ENCODE measurements at regions not wholly inside any gene's neighbourhood (a gene's known extent, or its start where the extent isn't known, plus 50 kb on each side); places are given as distances from the start of the nearest gene placed in this dataset.

- no peak overlapping the region for H3K27ac ChIP-seq (ENCODE audit: low read depth in 1 of 2, low read length in 2 of 2)
- WGBS (ENCODE audit: insufficient coverage), result no CpG with 5 or more reads among the region's 2 CpGs
These were observed 279.3 kb upstream of the THBS1 start for GRCh38 chr15:39301589-39301999.

GRCh38 chr15:39302936-39303335 is 277.9 kb upstream of the THBS1 start:
- TF ChIP-seq, protein P1, sequence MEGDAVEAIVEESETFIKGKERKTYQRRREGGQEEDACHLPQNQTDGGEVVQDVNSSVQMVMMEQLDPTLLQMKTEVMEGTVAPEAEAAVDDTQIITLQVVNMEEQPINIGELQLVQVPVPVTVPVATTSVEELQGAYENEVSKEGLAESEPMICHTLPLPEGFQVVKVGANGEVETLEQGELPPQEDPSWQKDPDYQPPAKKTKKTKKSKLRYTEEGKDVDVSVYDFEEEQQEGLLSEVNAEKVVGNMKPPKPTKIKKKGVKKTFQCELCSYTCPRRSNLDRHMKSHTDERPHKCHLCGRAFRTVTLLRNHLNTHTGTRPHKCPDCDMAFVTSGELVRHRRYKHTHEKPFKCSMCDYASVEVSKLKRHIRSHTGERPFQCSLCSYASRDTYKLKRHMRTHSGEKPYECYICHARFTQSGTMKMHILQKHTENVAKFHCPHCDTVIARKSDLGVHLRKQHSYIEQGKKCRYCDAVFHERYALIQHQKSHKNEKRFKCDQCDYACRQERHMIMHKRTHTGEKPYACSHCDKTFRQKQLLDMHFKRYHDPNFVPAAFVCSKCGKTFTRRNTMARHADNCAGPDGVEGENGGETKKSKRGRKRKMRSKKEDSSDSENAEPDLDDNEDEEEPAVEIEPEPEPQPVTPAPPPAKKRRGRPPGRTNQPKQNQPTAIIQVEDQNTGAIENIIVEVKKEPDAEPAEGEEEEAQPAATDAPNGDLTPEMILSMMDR (IDR thresholded peaks at IDR 0.05), result no peak
- peaks cover 0 to 2% (median 0%) of the 10 kb centered on the region in 7 donors for H3K9me3 Mint-ChIP-seq
- no peak overlapping the region for H3K9ac ChIP-seq (ENCODE audit: insufficient read depth, low read length, poor library complexity, severe bottlenecking)
- no peak overlapping the region for H2AFZ ChIP-seq (ENCODE audit: insufficient read depth, low read depth, low read length, poor library complexity, severe bottlenecking)
- WGBS (ENCODE audit: insufficient coverage), result 100% methylated on average over 1 of the region's 2 CpGs
- no peaks in the 10 kb centered on the region for H3K36me3 ChIP-seq (replicated peaks in 1 of 2; ENCODE audit: control insufficient read depth in 1 of 2, insufficient read depth in 2 of 2, low read length in 2 of 2)
- H3K4me1 Mint-ChIP-seq, result peaks cover 16% of the 10 kb centered on the region
- no peaks in the 10 kb centered on the region for H3K9me3 ChIP-seq (replicated peaks in 1 of 2; ENCODE audit: control insufficient read depth in 1 of 2, insufficient read depth in 1 of 2, low read length in 2 of 2)
- DNase-seq, result no peak
- H3K4me3 ChIP-seq (replicated peaks in 1 of 3; ENCODE audit: low read depth in 2 of 3, low read length in 3 of 3), result no peak overlapping the region
- intact Hi-C loops (cut with micrococcal nuclease), result no loop called here
- no peaks in the 10 kb centered on the region for H4K20me1 ChIP-seq (ENCODE audit: insufficient read depth, low read length)
- H3K27ac Mint-ChIP-seq, result no peak overlapping the region
- H3K4me1 ChIP-seq (ENCODE audit: control insufficient read depth in 1 of 2, insufficient read depth in 2 of 2, low read length in 2 of 2), result peaks cover 0 to 10% of the 10 kb centered on the region in 2 donors
- H3K27me3 ChIP-seq (ENCODE audit: control insufficient read depth in 2 of 2, insufficient read depth in 2 of 2, low read length in 2 of 2), result peaks cover 14 to 16% of the 10 kb centered on the region in 2 donors
- H3K27ac ChIP-seq (ENCODE audit: low read depth in 1 of 2, low read length in 2 of 2), result no peak overlapping the region
- no peak overlapping the region for H3K4me3 Mint-ChIP-seq
- H3K4me2 ChIP-seq (replicated peaks; ENCODE audit: extremely low read depth, low read length, poor library complexity, severe bottlenecking), result no peak overlapping the region
- no peaks in the 10 kb centered on the region for H3K36me3 Mint-ChIP-seq
- H3K27me3 Mint-ChIP-seq (ENCODE audit: low read depth in 3 of 3), result peaks cover 17 to 25% (median 23%) of the 10 kb centered on the region in 3 donors
- no peaks in the 10 kb centered on the region for H3K79me2 ChIP-seq (ENCODE audit: insufficient read depth, low read length)

More at GRCh38 chr15:39301589-39301999, 279.3 kb upstream of the THBS1 start:
- no peak overlapping the region for H3K4me2 ChIP-seq (replicated peaks; ENCODE audit: extremely low read depth, low read length, poor library complexity, severe bottlenecking)
- H3K36me3 Mint-ChIP-seq, result no peaks in the 10 kb centered on the region
- H2AFZ ChIP-seq (ENCODE audit: insufficient read depth, low read depth, low read length, poor library complexity, severe bottlenecking), result no peak overlapping the region
- H3K9me3 Mint-ChIP-seq, result peaks cover 0 to 2% (median 0%) of the 10 kb centered on the region in 7 donors
- no peak overlapping the region for H3K9ac ChIP-seq (ENCODE audit: insufficient read depth, low read length, poor library complexity, severe bottlenecking)
- no peak overlapping the region for H3K4me3 ChIP-seq (replicated peaks in 1 of 3; ENCODE audit: low read depth in 2 of 3, low read length in 3 of 3)
- peak in 1 of 3 donors; percentile 31 for DNase-seq
- intact Hi-C loops (cut with micrococcal nuclease), result no loop called here
- no peaks in the 10 kb centered on the region for H4K20me1 ChIP-seq (ENCODE audit: insufficient read depth, low read length)
- peaks cover 14 to 16% of the 10 kb centered on the region in 2 donors for H3K27me3 ChIP-seq (ENCODE audit: control insufficient read depth in 2 of 2, insufficient read depth in 2 of 2, low read length in 2 of 2)
- peaks cover 16% of the 10 kb centered on the region for H3K4me1 Mint-ChIP-seq
- TF ChIP-seq, protein P1 (IDR thresholded peaks at IDR 0.05), result no peak
- H3K27ac Mint-ChIP-seq, result peak overlapping the region in 1 of 7 donors; percentile 10
- no peak overlapping the region for H3K4me3 Mint-ChIP-seq
- peaks cover 0 to 10% of the 10 kb centered on the region in 2 donors for H3K4me1 ChIP-seq (ENCODE audit: control insufficient read depth in 1 of 2, insufficient read depth in 2 of 2, low read length in 2 of 2)
- peaks cover 17 to 25% (median 23%) of the 10 kb centered on the region in 3 donors for H3K27me3 Mint-ChIP-seq (ENCODE audit: low read depth in 3 of 3)
- H3K9me3 ChIP-seq (replicated peaks in 1 of 2; ENCODE audit: control insufficient read depth in 1 of 2, insufficient read depth in 1 of 2, low read length in 2 of 2), result no peaks in the 10 kb centered on the region
- no peaks in the 10 kb centered on the region for H3K36me3 ChIP-seq (replicated peaks in 1 of 2; ENCODE audit: control insufficient read depth in 1 of 2, insufficient read depth in 2 of 2, low read length in 2 of 2)
- no peaks in the 10 kb centered on the region for H3K79me2 ChIP-seq (ENCODE audit: insufficient read depth, low read length)
